ENCODE measurements at regions not wholly inside any gene's neighbourhood (a gene's known extent, or its start where the extent isn't known, plus 50 kb on each side); places are given as distances from the start of the nearest gene placed in this dataset.
A peak's percentile ranks its signal among the peaks of the same experiment; 100 is the strongest.

DNA sequence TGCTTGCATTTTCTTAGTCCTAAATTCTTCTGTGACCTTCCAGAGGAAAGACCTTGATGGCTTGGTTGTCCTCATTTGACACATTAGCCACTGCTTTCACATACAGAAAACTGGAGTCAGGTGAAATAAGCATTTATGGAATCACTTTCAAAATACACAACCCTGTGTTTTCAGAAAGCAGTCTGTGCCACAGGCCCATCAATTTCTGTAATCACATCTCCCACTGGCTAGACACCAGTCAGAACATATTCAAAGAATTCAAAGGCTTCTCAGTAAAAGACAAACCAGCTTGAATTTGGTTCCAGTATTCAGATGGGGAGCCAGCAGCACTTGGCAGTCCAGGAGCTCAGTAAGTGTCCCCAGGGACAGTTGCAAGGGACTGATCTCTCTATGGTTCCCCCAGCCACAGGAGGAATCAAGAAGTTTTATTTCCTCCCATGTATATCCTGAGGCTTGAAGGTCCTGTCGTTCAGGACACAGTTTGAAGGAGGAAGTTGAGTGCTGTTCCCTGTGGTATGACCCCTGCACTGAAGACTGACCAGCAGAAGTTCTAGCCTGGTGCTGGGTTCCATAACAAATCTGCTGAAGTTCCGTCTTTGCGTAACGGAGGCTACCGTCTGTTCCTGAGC, 214.3 kb downstream of the FOXO1 start:
- CTCF ChIA-PET: no interaction called here
- Histone ChIP-seq H3K9me3 (ENCODE audit: low read length) (no peaks in the 10 kb centered on the region), H3K36me3 (ENCODE audit: insufficient read depth, low read length) (no peaks in the 10 kb centered on the region), H3K4me1 (ENCODE audit: insufficient read depth, low read length) (no peaks in the 10 kb centered on the region), H3K27me3 (ENCODE audit: insufficient read depth, low read length, poor library complexity, severe bottlenecking) (no peaks in the 10 kb centered on the region), H3K4me3 (ENCODE audit: low read length) (no peak overlapping the region), H3K27ac (ENCODE audit: low read depth, low read length) (no peak overlapping the region)
- no peaks in the 10 kb centered on the region for H3K9me3 Mint-ChIP-seq
- H3K4me1 Mint-ChIP-seq: peaks cover 0 to 11% (median 9%) of the 10 kb centered on the region in 3 donors
- POLR2A ChIA-PET: no interaction called here
- H3K36me3 Mint-ChIP-seq: peaks cover 0 to 4% (median 1%) of the 10 kb centered on the region in 3 donors
- H3K27me3 Mint-ChIP-seq: no peaks in the 10 kb centered on the region
- DNase-seq: no peak
- H3K4me3 Mint-ChIP-seq: no peak overlapping the region
- H3K27ac Mint-ChIP-seq: no peak overlapping the region

DNA sequence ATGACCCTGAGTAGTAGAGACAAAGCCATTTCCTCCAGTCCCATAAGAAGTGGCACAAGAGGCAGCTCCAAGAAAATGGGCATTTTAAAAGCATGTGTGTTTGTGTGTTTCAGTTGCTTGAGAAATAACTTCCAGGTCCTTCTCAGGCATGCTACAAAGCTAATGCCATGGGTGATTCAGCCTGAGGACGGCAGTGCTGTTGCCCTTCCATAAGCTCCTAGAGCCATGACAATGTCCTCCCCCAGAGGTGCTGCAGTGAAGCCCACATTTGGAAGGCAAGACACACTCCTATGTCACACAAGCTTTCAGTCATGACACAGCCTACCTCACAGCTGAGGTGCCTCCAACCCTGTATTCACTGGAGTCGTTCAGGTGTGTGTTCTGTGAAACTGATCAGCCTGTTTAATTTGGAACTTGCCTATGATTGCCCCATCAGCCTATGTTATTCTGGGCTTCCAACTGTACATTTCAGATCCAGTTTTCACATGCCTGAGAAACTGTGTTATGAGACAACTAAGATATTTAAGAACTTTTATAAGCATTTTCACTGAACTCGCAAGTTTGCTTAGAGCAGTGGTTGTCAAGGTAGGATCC, 213.6 kb downstream of the FOXO1 start:
- CTCF ChIA-PET: no interaction called here
- Histone ChIP-seq H3K9me3 (ENCODE audit: low read length) (no peaks in the 10 kb centered on the region), H3K27me3 (ENCODE audit: insufficient read depth, low read length, poor library complexity, severe bottlenecking) (no peaks in the 10 kb centered on the region), H3K4me1 (ENCODE audit: insufficient read depth, low read length) (no peaks in the 10 kb centered on the region), H3K4me3 (ENCODE audit: low read length) (no peak overlapping the region), H3K27ac (ENCODE audit: low read depth, low read length) (no peak overlapping the region), H3K36me3 (ENCODE audit: insufficient read depth, low read length) (no peaks in the 10 kb centered on the region)
- Mint-ChIP-seq H3K9me3 (no peaks in the 10 kb centered on the region), H3K27me3 (no peaks in the 10 kb centered on the region), H3K36me3 (peaks cover 0 to 4% (median 1%) of the 10 kb centered on the region in 3 donors), H3K4me1 (peaks cover 0 to 11% (median 9%) of the 10 kb centered on the region in 3 donors), H3K4me3 (no peak overlapping the region), H3K27ac (peak overlapping the region in 1 of 8 donors; percentile 60)
- no peak for DNase-seq
- POLR2A ChIA-PET: no interaction called here

DNA sequence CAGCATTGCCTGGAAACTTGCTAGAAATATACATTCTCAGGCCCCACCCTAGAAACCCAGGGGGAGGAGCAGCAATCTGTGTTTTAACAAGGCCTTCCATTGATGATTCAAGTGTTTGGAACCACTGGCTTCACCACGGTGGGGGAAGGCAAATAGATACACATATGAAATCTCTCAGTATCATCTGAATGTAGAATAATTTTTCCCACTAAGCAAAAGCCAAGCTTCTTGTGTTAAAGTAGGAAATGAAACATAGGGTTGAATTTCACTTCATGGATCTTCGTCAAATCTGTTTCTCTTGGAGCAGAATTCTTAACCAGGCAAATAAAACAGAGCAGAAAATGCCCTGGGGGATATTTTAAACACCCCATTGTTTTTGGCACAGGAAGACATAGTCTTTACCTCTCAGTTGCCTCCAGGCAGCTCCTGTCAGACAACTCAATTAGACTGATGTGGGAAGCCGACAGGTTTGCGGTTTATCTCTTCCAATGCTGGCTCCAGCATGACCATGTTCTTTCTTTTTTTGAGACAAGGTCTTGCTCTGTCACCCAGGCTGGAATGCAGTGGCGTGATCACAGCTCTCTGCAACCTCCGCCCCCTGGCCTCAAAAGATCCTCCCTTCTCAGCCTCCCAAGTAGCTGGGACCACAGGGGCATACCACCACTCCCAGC, 213.0 kb downstream of the FOXO1 start:
- POLR2A ChIA-PET: no interaction called here
- H3K27me3 ChIP-seq (ENCODE audit: insufficient read depth, low read length, poor library complexity, severe bottlenecking): no peaks in the 10 kb centered on the region
- H3K36me3 ChIP-seq (ENCODE audit: insufficient read depth, low read length): no peaks in the 10 kb centered on the region
- Mint-ChIP-seq H3K27ac (no peak overlapping the region), H3K9me3 (no peaks in the 10 kb centered on the region), H3K4me3 (no peak overlapping the region), H3K4me1 (peaks cover 0 to 7% (median 6%) of the 10 kb centered on the region in 3 donors), H3K36me3 (peaks cover 0 to 4% (median 1%) of the 10 kb centered on the region in 3 donors), H3K27me3 (no peaks in the 10 kb centered on the region)
- DNase-seq: no peak
- CTCF ChIA-PET: interaction anchor here (0.7 kb wide), 1 partner anchor 45 kb away, joined by 3 read pairs; no protein-coding TSS in a partner anchor
- H3K4me3 ChIP-seq (ENCODE audit: low read length): no peak overlapping the region
- no peak overlapping the region for H3K27ac ChIP-seq (ENCODE audit: low read depth, low read length)
- no peaks in the 10 kb centered on the region for H3K4me1 ChIP-seq (ENCODE audit: insufficient read depth, low read length)
- H3K9me3 ChIP-seq (ENCODE audit: low read length): no peaks in the 10 kb centered on the region

DNA sequence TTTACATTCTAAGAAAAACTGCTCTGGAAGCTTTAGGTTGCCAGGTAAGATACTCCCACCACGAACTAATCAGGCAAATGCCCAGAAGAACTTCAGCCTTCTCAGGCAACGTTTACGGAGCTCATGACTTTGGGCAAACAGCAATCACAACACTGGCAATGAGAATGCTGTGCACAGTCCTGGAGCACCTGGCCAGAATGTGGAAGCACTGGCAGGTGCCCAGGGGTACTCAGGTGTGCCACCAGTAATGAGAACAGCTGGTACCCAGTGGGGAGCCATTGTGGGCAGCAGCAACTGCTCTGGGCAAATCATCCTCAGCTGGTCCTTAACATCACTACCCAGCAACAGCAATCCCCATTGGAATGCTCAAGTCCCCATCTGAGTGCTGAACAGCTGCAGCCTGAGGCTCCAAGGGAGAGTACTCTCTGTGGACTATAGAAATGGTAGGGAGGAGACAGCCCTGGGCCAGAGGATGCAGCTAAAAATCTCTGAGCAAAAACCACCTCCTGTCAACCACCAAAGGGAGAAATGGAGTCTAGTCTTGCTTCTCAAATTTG, 210.0 kb downstream of the FOXO1 start:
- H3K27ac ChIP-seq (ENCODE audit: low read depth, low read length): no peak overlapping the region
- no peaks in the 10 kb centered on the region for H3K4me1 Mint-ChIP-seq
- no peaks in the 10 kb centered on the region for H3K9me3 ChIP-seq (ENCODE audit: low read length)
- no peak overlapping the region for H3K4me3 Mint-ChIP-seq
- DNase-seq: no peak
- ChIA-PET CTCF (interaction anchor here (1.2 to 1.5 kb wide), 2 partner anchors 22 to 30 kb away, joined by 3 read pairs; no protein-coding TSS in a partner anchor), POLR2A (no interaction called here)
- peak overlapping the region in 1 of 8 donors; percentile 12 for H3K27ac Mint-ChIP-seq
- H3K4me3 ChIP-seq (ENCODE audit: low read length): no peak overlapping the region
- H3K27me3 Mint-ChIP-seq: no peaks in the 10 kb centered on the region
- H3K36me3 Mint-ChIP-seq: no peaks in the 10 kb centered on the region
- no peaks in the 10 kb centered on the region for H3K9me3 Mint-ChIP-seq
- no peaks in the 10 kb centered on the region for H3K4me1 ChIP-seq (ENCODE audit: insufficient read depth, low read length)
- H3K27me3 ChIP-seq (ENCODE audit: insufficient read depth, low read length, poor library complexity, severe bottlenecking): no peaks in the 10 kb centered on the region
- H3K36me3 ChIP-seq (ENCODE audit: insufficient read depth, low read length): no peaks in the 10 kb centered on the region

DNA sequence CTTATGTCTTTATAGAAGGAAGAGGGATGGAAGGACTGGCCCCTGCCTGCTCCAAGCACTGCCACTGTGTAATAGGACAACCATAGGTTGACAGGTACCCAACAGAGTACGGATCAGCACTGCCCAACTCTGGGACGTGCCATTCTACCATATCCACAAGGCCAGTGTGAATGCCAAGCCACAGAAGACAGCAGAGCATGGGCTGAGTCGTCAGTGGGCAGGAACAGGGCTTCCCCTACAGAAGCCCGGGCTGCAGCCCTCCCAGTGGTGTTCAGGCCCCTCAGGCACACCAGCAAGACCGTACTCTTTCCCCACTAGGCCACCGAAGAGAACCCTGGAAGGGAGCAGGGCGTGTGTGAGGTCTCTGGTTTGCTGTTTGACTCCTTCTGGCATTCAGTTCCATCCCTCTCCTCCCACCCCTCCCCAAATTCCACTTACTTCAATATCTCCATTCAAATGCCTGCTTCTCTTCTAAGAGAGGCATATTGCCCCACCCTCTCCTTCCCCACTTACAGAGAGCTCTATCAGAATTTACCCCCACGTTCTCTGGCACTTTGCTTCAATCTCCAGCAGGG, 209.4 kb downstream of the FOXO1 start:
- Mint-ChIP-seq H3K27me3 (no peaks in the 10 kb centered on the region), H3K4me1 (no peaks in the 10 kb centered on the region), H3K27ac (peak overlapping the region in 2 of 8 donors; percentile 12 to 89), H3K4me3 (no peak overlapping the region), H3K36me3 (no peaks in the 10 kb centered on the region), H3K9me3 (no peaks in the 10 kb centered on the region)
- H3K9me3 ChIP-seq (ENCODE audit: low read length): no peaks in the 10 kb centered on the region
- CTCF ChIA-PET: interaction anchor here (1.6 kb wide), 1 partner anchor 49 kb away, joined by 3 read pairs; no protein-coding TSS in a partner anchor
- POLR2A ChIA-PET: no interaction called here
- H3K4me3 ChIP-seq (ENCODE audit: low read length): no peak overlapping the region
- H3K27ac ChIP-seq (ENCODE audit: low read depth, low read length): no peak overlapping the region
- H3K27me3 ChIP-seq (ENCODE audit: insufficient read depth, low read length, poor library complexity, severe bottlenecking): no peaks in the 10 kb centered on the region
- DNase-seq: no peak
- no peaks in the 10 kb centered on the region for H3K4me1 ChIP-seq (ENCODE audit: insufficient read depth, low read length)
- no peaks in the 10 kb centered on the region for H3K36me3 ChIP-seq (ENCODE audit: insufficient read depth, low read length)

DNA sequence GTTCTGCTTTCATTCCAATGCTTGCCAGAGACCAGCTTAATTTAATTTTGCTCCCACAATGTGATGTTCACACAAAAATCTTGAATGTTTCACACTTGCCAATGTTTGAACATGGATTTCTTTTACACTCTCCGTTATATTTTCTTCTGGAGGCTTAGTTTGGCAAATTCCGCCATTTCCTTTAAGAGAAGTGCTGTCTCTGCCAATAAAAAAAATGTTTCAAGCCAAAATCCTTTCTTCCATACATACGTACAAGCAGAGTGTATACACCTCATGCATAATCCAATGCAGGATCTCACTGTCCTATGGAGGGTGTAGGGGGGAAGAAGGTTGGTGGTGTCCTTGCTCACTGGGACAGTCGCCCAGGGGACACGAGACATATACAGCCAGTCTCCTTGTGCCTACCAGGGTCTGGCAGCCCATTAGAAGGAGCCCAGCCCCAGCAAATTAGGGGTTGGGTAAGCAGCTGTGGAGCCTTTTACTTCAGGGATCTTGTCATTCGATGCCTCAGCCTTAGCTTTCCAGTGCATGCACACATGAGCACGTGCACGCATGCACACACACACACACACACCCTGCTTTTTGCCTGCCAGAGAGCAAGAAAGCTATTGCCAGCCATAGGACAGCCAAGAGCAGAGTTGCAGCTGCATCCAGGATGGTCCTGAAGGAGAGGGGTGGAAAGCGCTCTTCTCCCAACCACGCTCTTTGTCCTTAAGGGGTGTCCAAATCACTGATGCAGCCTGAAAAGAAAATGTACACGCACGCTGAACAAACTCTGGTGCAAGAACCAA, 208.3 kb downstream of the FOXO1 start:
- H3K9me3 Mint-ChIP-seq: no peaks in the 10 kb centered on the region
- ChIA-PET POLR2A (no interaction called here), CTCF (interaction anchor here (1.6 kb wide), 1 partner anchor 50 kb away, joined by 3 read pairs; no protein-coding TSS in a partner anchor)
- H3K4me3 Mint-ChIP-seq: no peak overlapping the region
- H3K27ac ChIP-seq (ENCODE audit: low read depth, low read length): no peak overlapping the region
- H3K9me3 ChIP-seq (ENCODE audit: low read length): no peaks in the 10 kb centered on the region
- H3K4me1 ChIP-seq (ENCODE audit: insufficient read depth, low read length): no peaks in the 10 kb centered on the region
- H3K36me3 ChIP-seq (ENCODE audit: insufficient read depth, low read length): no peaks in the 10 kb centered on the region
- H3K27me3 Mint-ChIP-seq: no peaks in the 10 kb centered on the region
- no peak for DNase-seq
- no peaks in the 10 kb centered on the region for H3K27me3 ChIP-seq (ENCODE audit: insufficient read depth, low read length, poor library complexity, severe bottlenecking)
- no peak overlapping the region for H3K4me3 ChIP-seq (ENCODE audit: low read length)
- H3K36me3 Mint-ChIP-seq: no peaks in the 10 kb centered on the region
- H3K4me1 Mint-ChIP-seq: no peaks in the 10 kb centered on the region
- H3K27ac Mint-ChIP-seq: peak overlapping the region in 1 of 8 donors; percentile 58

DNA sequence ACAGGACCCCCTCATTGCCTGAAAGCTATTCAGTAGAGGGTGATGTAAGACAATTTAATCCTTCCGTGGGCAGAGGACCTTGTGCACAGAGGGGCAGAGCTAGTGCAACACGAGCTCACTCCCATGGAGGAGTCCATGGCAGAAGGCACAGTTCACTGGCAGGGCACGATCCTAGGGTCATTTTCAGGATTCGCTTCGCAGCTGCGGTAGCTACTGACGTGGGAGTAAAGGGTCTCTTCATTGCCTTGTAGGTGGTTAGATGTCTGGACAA, 207.8 kb downstream of the FOXO1 start:
- no peaks in the 10 kb centered on the region for H3K4me1 ChIP-seq (ENCODE audit: insufficient read depth, low read length)
- H3K4me3 Mint-ChIP-seq: no peak overlapping the region
- no peaks in the 10 kb centered on the region for H3K9me3 Mint-ChIP-seq
- DNase-seq: no peak
- H3K27me3 Mint-ChIP-seq: no peaks in the 10 kb centered on the region
- H3K36me3 Mint-ChIP-seq: no peaks in the 10 kb centered on the region
- no peaks in the 10 kb centered on the region for H3K9me3 ChIP-seq (ENCODE audit: low read length)
- ChIA-PET POLR2A (no interaction called here), CTCF (no interaction called here)
- H3K4me1 Mint-ChIP-seq: no peaks in the 10 kb centered on the region
- no peak overlapping the region for H3K4me3 ChIP-seq (ENCODE audit: low read length)
- no peaks in the 10 kb centered on the region for H3K27me3 ChIP-seq (ENCODE audit: insufficient read depth, low read length, poor library complexity, severe bottlenecking)
- H3K27ac Mint-ChIP-seq: peak overlapping the region in 1 of 8 donors; percentile 58
- no peak overlapping the region for H3K27ac ChIP-seq (ENCODE audit: low read depth, low read length)
- H3K36me3 ChIP-seq (ENCODE audit: insufficient read depth, low read length): no peaks in the 10 kb centered on the region

Data from CD8-positive, alpha-beta memory T cell (primary cell).